K562 (cell line): ENCODE measurements at regions not wholly inside any gene's neighbourhood (a gene's known extent, or its start where the extent isn't known, plus 50 kb on each side); places are given as distances from the start of the nearest gene placed in this dataset.
"Not testable (repeated sequence)": the region's sequence is repeated elsewhere in the genome, so short reads cannot be mapped to it uniquely, and the experiment has no call there.

Experiments used
- ARID1B ChIP-seq: fragments of 450-650 bp; IDR thresholded peaks from 2 replicates; pipeline ENCODE4 v1.6.1; 2016; ENCODE audit warnings: antibody characterized with exemption, mild to moderate bottlenecking, inconsistent platforms
- DPF2 ChIP-seq: fragments of 450-650 bp; IDR thresholded peaks from 2 replicates; pipeline ENCODE4 v1.6.1; 2016
- E2F3 ChIP-seq: fragments of 250-450 bp; sonication (Bioruptor Pico); IDR thresholded peaks from 2 replicates; pipeline ENCODE4 v1.4.0; 2020; ENCODE audit warnings: mild to moderate bottlenecking
- EHMT2 ChIP-seq: fragments of 450-650 bp; IDR thresholded peaks from 2 replicates; pipeline ENCODE4 v1.6.1; 2018; ENCODE audit warnings: antibody characterized with exemption
- GTF2E2 ChIP-seq: fragments of 200-800 bp; sonication (Bioruptor generic); IDR thresholded peaks from 2 replicates; pipeline ENCODE4 v1.6.1; 2016; ENCODE audit warnings: missing genetic modification characterization, missing compliant biosample characterization
- HBP1 ChIP-seq: fragments of 450-650 bp; formaldehyde crosslinking; IDR thresholded peaks from 2 replicates; pipeline ENCODE4 v1.4.0; 2022; ENCODE audit warnings: missing genetic modification characterization
- HDAC8 ChIP-seq: fragments of 450-650 bp; IDR thresholded peaks from 2 replicates; pipeline ENCODE4 v1.6.1; 2016; ENCODE audit warnings: mild to moderate bottlenecking, missing genetic modification characterization, moderate library complexity, missing compliant biosample characterization
- MAZ ChIP-seq, 2 experiments: fragments of 450-650 bp in 1 of 2; sonication (generic) in 1 of 2; formaldehyde crosslinking; IDR thresholded peaks in 1 of 2; conservative IDR thresholded peaks in 1 of 2; 2 replicates each; pipeline versions ENCODE4 v1.4.0 to v1.5.0; 2020; ENCODE audit warnings: mild to moderate bottlenecking in 1 of 2, missing genetic modification reagents in 1 of 2
- NR4A1 ChIP-seq, 2 experiments: fragments of 250-450 bp in 1 of 2; fragments of 450-650 bp in 1 of 2; sonication (Bioruptor Pico) in 1 of 2; IDR thresholded peaks; 2 replicates each; pipeline versions ENCODE4 v1.4.0 to v1.6.1; 2016 to 2020; ENCODE audit warnings: mild to moderate bottlenecking in 2 of 2, missing compliant biosample characterization in 1 of 2, missing genetic modification characterization in 1 of 2, moderate library complexity in 1 of 2
- PTRF ChIP-seq: fragments of 450-650 bp; IDR thresholded peaks from 2 replicates; pipeline ENCODE4 v1.6.1; 2016; ENCODE audit warnings: mild to moderate bottlenecking, missing genetic modification characterization, missing compliant biosample characterization
- PYGO2 ChIP-seq: fragments of 450-650 bp; IDR thresholded peaks from 2 replicates; pipeline ENCODE4 v1.6.1; 2016; ENCODE audit warnings: mild to moderate bottlenecking, missing genetic modification characterization, moderate library complexity, missing compliant biosample characterization
- SPI1 ChIP-seq: IDR thresholded peaks from 2 replicates; pipeline ENCODE4 v1.6.1; 2011; ENCODE audit warnings: low read depth, low read length, control low read depth, borderline replicate concordance
- YY1 ChIP-seq, 3 experiments: IDR thresholded peaks; 2 replicates each; pipeline ENCODE4 v1.6.1; 2011; ENCODE audit warnings: low read length in 2 of 3, mild to moderate bottlenecking in 2 of 3, moderate library complexity in 2 of 3, borderline replicate concordance in 1 of 3, control low read depth in 1 of 3, low read depth in 1 of 3; ENCODE audit not compliant: insufficient read depth in 3 of 3, insufficient replicate concordance in 2 of 3, control insufficient read depth in 1 of 3, insufficient read length in 1 of 3; ENCODE audit errors: extremely low read depth in 1 of 3
- ZBTB17 ChIP-seq: fragments of 450-650 bp; formaldehyde crosslinking; IDR thresholded peaks from 2 replicates; pipeline ENCODE4 v1.4.0; 2020; ENCODE audit warnings: mild to moderate bottlenecking
- ZKSCAN8 ChIP-seq: fragments of 200-800 bp; sonication (Bioruptor generic); IDR thresholded peaks from 2 replicates; pipeline ENCODE4 v1.6.1; 2016; ENCODE audit warnings: missing genetic modification characterization, missing compliant biosample characterization
- ZNF311 ChIP-seq: fragments of 250-450 bp; sonication (Bioruptor Pico); IDR thresholded peaks from 2 replicates; pipeline ENCODE4 v1.4.0; 2020; ENCODE audit warnings: mild to moderate bottlenecking, moderate library complexity
- ZNF41 ChIP-seq: fragments of 250-450 bp; sonication (Bioruptor Pico); conservative IDR thresholded peaks from 2 replicates; pipeline ENCODE4 v1.4.0; 2020; ENCODE audit warnings: mild to moderate bottlenecking
- ZNF589 ChIP-seq: fragments of 200-800 bp; sonication (Bioruptor generic); IDR thresholded peaks from 2 replicates; pipeline ENCODE4 v1.6.1; 2016; ENCODE audit warnings: low read depth, missing genetic modification characterization, missing compliant biosample characterization
- TF ChIP-seq, protein P1 (sequence below), 2 experiments: fragments of 450-650 bp in 1 of 2; sonication (generic) in 1 of 2; formaldehyde crosslinking in 1 of 2; IDR thresholded peaks in 1 of 2; conservative IDR thresholded peaks in 1 of 2; 2 replicates each; pipeline versions ENCODE4 v1.6.1 to v1.8.1; 2016 to 2023; ENCODE audit warnings: mild to moderate bottlenecking in 2 of 2, moderate library complexity in 2 of 2, inconsistent platforms in 1 of 2, missing genetic modification reagents in 1 of 2

DNA sequence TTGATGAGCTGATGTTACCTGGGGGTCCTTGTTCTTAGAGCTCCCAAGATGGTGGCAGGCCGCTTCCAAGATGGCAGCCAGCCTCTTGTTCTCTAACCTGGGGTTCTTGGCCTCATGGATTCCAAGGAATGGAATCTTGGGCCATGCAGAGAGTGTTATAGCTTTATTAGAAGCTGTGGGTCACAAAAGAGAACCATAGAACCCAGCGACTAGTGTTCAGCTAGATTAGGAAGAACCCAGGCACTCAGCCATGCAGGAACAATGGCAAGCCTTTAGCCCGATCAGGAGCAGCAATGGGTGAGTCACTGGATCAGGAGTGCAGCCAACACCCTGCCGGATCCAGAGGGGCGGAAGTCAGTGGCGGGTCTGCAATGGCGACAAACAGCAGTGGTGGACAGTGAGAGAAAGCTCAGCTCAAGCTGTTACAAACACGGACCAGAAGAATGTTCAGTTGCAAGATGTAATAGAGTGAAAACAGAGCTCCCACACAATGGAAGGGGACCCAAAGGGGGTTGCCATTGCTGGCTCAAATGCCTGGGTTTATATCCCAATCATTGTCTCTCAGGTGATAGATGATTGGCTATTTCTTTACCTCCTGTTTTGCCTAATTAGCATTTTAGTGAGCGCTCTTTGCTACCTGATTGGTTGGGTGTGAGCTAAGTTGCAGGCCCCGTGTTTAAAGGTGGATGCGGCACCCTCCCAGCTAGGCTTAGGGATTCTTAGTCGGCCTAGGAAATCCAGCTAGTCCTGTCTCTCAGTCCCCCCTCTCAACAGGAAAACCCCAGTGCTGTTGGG, 58.2 kb upstream of the CSF1 start (continued):
- TF ChIP-seq EHMT2: peak; percentile 82; the same call in 1 of the 2 replicates
- TF ChIP-seq ZKSCAN8: peak; percentile 77; the same call in 1 of the 2 replicates
- not testable (repeated sequence) for TF ChIP-seq NR4A1 (CRISPR knock-in tag; IDR thresholded peaks at IDR 0.05)
- peak; percentile 93 for TF ChIP-seq NR4A1 (tag; IDR thresholded peaks at IDR 0.05)
- peak; percentile 75 for TF ChIP-seq ZNF311 (CRISPR knock-in tag)
- TF ChIP-seq ZNF41 (CRISPR knock-in tag): peak; percentile 82
- TF ChIP-seq HBP1 (CRISPR knock-in tag): peak; percentile 78; the same call in 1 of the 2 replicates
- TF ChIP-seq E2F3 (CRISPR knock-in tag): peak; percentile 24; the same call in 1 of the 2 replicates
- TF ChIP-seq GTF2E2: peak; percentile 26; the same call in 1 of the 2 replicates
- TF ChIP-seq PYGO2 (tag): 0 out of 2 replicates have a peak, but pooled peaks have one; percentile 1
- peak; percentile 40; the same call in 1 of the 2 replicates for TF ChIP-seq ARID1B
- TF ChIP-seq ZBTB17: 0 out of 2 replicates have a peak, but pooled peaks have one; percentile 20
- 0 out of 4 replicates have a peak, but pooled peaks of 1 of the 2 experiments have one; percentile 44 for TF ChIP-seq MAZ (CRISPR knock-in tag; conservative IDR thresholded peaks at IDR 0.05 in 1 of 2, IDR thresholded peaks at IDR 0.05 in 1 of 2)
- peak; percentile 89 for TF ChIP-seq HDAC8 (tag)
- 0 out of 2 replicates have a peak, but pooled peaks have one; percentile 24 for TF ChIP-seq SPI1
- peak; percentile 85 for TF ChIP-seq PTRF (tag)
- peak; percentile 94 for TF ChIP-seq ZNF589 (CRISPR knock-in tag)
- TF ChIP-seq, protein P1, sequence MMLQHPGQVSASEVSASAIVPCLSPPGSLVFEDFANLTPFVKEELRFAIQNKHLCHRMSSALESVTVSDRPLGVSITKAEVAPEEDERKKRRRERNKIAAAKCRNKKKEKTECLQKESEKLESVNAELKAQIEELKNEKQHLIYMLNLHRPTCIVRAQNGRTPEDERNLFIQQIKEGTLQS (IDR thresholded peaks at IDR 0.05): peak; percentile 74
- TF ChIP-seq, protein P1 (CRISPR knock-in tag; conservative IDR thresholded peaks at IDR 0.05): not testable (repeated sequence)
- peak; percentile 16 to 76 (median 39) for TF ChIP-seq YY1 (IDR thresholded peaks at IDR 0.05; ENCODE audit: borderline replicate concordance in 1 of 3, control insufficient read depth in 1 of 3, extremely low read depth in 1 of 3, insufficient read depth in 3 of 3, insufficient read length in 1 of 3, insufficient replicate concordance in 2 of 3, low read depth in 1 of 3, low read length in 2 of 3)
- TF ChIP-seq DPF2: peak; percentile 64
